GM12892 (cell line): ENCODE measurements at regions not wholly inside any gene's neighbourhood (a gene's known extent, or its start where the extent isn't known, plus 50 kb on each side); places are given as distances from the start of the nearest gene placed in this dataset.

ENCODE experiments used
- POLR2A ChIP-seq: IDR thresholded peaks from 2 replicates; pipeline ENCODE4 v1.6.1; 2011; ENCODE audit warnings: low read depth, low read length, control low read depth
- POLR2AphosphoS5 ChIP-seq: IDR thresholded peaks from 2 replicates; pipeline ENCODE4 v1.6.1; 2011; ENCODE audit warnings: low read depth, low read length, control low read depth

- TF ChIP-seq POLR2A: no peak
- no peak for TF ChIP-seq POLR2AphosphoS5
Measured at GRCh38 chrX:25555521-25555920, 539.8 kb upstream of the ARX start.
